ENCODE measurements at regions not wholly inside any gene's neighbourhood (a gene's known extent, or its start where the extent isn't known, plus 50 kb on each side); places are given as distances from the start of the nearest gene placed in this dataset.

DNA sequence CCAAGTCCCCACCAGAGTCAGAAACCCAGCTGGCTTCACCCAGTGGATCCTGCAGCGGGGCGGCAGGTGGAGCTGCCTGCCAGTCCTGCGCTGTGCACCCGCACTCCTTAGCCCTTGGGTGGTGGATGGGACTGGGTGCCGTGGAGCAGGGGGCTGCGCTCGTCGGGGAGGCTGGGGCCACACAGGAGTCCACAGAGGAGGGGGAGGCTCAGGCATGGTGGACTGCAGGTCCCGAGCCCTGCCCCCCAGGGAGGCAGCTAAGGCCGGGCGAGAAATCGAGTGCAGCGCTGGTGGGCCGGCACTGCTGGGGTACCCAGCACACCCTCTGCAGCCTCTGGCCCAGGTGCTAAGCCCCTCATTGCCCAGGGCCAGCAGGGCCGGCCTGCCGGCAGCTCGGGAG lies 144.6 kb upstream of the MGAT5 start:
- no peak for TF ChIP-seq POLR2AphosphoS5 (IDR thresholded peaks at IDR 0.05)
- no peak for TF ChIP-seq EP300 (IDR thresholded peaks at IDR 0.05)
- TF ChIP-seq POLR2A (IDR thresholded peaks at IDR 0.05) = no peak
- TF ChIP-seq, protein P1, sequence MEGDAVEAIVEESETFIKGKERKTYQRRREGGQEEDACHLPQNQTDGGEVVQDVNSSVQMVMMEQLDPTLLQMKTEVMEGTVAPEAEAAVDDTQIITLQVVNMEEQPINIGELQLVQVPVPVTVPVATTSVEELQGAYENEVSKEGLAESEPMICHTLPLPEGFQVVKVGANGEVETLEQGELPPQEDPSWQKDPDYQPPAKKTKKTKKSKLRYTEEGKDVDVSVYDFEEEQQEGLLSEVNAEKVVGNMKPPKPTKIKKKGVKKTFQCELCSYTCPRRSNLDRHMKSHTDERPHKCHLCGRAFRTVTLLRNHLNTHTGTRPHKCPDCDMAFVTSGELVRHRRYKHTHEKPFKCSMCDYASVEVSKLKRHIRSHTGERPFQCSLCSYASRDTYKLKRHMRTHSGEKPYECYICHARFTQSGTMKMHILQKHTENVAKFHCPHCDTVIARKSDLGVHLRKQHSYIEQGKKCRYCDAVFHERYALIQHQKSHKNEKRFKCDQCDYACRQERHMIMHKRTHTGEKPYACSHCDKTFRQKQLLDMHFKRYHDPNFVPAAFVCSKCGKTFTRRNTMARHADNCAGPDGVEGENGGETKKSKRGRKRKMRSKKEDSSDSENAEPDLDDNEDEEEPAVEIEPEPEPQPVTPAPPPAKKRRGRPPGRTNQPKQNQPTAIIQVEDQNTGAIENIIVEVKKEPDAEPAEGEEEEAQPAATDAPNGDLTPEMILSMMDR (IDR thresholded peaks at IDR 0.05) = no peak
- WGBS, 2 donors (ENCODE audit: low coverage in 1 of 2) = 100% methylated on average over 3 of the region's 17 CpGs; no CpG with 5 or more reads in 1 of the 2 donors

DNA sequence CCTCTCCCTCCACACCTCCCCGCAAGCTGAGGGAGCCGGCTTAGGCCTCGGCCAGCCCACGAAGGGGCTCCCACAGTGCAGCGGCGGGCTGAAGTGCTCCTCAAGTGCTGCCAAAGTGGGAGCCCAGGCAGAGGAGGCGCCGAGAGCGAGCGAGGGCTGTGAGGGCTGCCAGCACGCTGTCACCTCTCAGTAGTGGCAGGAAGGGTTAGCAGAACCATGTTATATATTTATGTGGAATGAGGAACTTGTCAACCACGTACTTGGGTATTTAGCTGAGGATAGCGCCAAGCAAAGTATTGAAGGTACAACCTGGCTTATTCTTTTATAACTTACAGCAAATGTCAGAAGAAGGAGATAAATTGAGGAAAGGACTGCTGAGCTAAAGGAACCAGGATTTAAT lies 144.1 kb upstream of the MGAT5 start:
- peaks cover 0 to 9% (median 0%) of the 10 kb centered on the region in 3 donors for H3K9me3 ChIP-seq
- ATAC-seq = no peak
- no peaks in the 10 kb centered on the region for H3K4me1 ChIP-seq
- TF ChIP-seq EP300 (IDR thresholded peaks at IDR 0.05) = no peak
- TF ChIP-seq POLR2AphosphoS5 (IDR thresholded peaks at IDR 0.05) = no peak
- no peak for TF ChIP-seq POLR2A (IDR thresholded peaks at IDR 0.05)
- TF ChIP-seq, protein P1 (IDR thresholded peaks at IDR 0.05) = no peak
- 83 to 93% methylated on average over 2 to 3 of the region's 13 CpGs for WGBS, 2 donors (ENCODE audit: low coverage in 1 of 2)
- H3K4me3 ChIP-seq = no peak overlapping the region
- H3K27ac ChIP-seq = no peak overlapping the region
- no peaks in the 10 kb centered on the region for H3K36me3 ChIP-seq
- no peaks in the 10 kb centered on the region for H3K27me3 ChIP-seq

More for the DNA sequence above, 144.6 kb upstream of the MGAT5 start:
- Histone ChIP-seq H3K36me3 (no peaks in the 10 kb centered on the region), H3K27me3 (no peaks in the 10 kb centered on the region), H3K9me3 (peaks cover 0 to 9% (median 0%) of the 10 kb centered on the region in 3 donors), H3K4me1 (no peaks in the 10 kb centered on the region), H3K27ac (no peak overlapping the region), H3K4me3 (no peak overlapping the region)
- no peak for ATAC-seq

DNA sequence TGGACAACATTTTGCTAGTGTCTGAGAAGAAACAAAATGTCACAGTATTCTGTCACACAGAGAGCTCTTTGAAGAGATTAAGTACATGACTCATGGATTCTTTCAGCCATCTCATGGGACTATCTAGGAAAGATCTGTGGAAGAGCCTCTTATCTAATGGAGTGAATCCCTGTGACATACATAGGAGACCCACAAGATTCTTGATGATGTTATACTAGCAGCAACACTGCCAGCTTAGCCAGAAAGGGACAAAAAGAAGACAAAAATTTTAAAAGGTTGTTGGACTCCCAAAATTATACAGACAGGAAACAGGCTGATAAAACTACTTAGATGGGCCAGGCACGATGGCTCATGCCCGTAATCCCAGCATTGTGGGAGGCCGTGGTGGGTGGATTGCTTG lies 143.3 kb upstream of the MGAT5 start:
- no peaks in the 10 kb centered on the region for H3K36me3 ChIP-seq
- WGBS, 2 donors (ENCODE audit: low coverage in 1 of 2) = 87% methylated on average over 3 of the region's 3 CpGs
- no peaks in the 10 kb centered on the region for H3K27me3 ChIP-seq
- peaks cover 0 to 9% (median 0%) of the 10 kb centered on the region in 3 donors for H3K9me3 ChIP-seq
- H3K27ac ChIP-seq = no peak overlapping the region
- H3K4me1 ChIP-seq = no peaks in the 10 kb centered on the region
- no peak overlapping the region for H3K4me3 ChIP-seq
- TF ChIP-seq POLR2AphosphoS5 (IDR thresholded peaks at IDR 0.05) (no peak), POLR2A (IDR thresholded peaks at IDR 0.05) (no peak), EP300 (IDR thresholded peaks at IDR 0.05) (no peak)
- no peak for ATAC-seq

DNA sequence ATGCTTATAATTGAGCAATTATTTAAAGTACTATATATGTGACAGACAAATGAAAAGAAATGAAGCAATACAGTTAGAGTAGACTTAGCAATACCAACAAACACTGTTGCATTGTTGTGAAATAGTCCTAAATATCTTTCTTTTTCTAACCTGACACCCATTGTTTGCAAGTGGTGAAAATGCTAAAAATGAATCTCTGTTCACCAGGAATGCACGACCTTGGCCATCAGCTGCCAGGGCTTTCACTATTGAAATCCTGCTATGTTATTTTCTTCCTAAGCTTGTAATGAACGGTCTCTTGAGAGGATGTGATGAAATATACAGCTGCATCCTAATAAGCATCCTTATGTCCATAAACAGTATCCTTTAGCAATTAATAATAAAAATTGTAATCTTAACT lies 136.2 kb upstream of the MGAT5 start:
- H3K36me3 ChIP-seq = no peaks in the 10 kb centered on the region
- H3K9me3 ChIP-seq = no peaks in the 10 kb centered on the region
- peaks cover 2 to 30% (median 13%) of the 10 kb centered on the region in 3 donors for H3K4me1 ChIP-seq
- H3K27me3 ChIP-seq = no peaks in the 10 kb centered on the region
- ATAC-seq = no peak
- TF ChIP-seq POLR2A (IDR thresholded peaks at IDR 0.05) (no peak), POLR2AphosphoS5 (IDR thresholded peaks at IDR 0.05) (no peak), EP300 (IDR thresholded peaks at IDR 0.05) (no peak)
- TF ChIP-seq, protein P1 (IDR thresholded peaks at IDR 0.05) = no peak
- H3K4me3 ChIP-seq = no peak overlapping the region
- 24 to 35% methylated on average over 2 of the region's 2 CpGs for WGBS, 2 donors (ENCODE audit: low coverage in 1 of 2)
- no peak overlapping the region for H3K27ac ChIP-seq

DNA sequence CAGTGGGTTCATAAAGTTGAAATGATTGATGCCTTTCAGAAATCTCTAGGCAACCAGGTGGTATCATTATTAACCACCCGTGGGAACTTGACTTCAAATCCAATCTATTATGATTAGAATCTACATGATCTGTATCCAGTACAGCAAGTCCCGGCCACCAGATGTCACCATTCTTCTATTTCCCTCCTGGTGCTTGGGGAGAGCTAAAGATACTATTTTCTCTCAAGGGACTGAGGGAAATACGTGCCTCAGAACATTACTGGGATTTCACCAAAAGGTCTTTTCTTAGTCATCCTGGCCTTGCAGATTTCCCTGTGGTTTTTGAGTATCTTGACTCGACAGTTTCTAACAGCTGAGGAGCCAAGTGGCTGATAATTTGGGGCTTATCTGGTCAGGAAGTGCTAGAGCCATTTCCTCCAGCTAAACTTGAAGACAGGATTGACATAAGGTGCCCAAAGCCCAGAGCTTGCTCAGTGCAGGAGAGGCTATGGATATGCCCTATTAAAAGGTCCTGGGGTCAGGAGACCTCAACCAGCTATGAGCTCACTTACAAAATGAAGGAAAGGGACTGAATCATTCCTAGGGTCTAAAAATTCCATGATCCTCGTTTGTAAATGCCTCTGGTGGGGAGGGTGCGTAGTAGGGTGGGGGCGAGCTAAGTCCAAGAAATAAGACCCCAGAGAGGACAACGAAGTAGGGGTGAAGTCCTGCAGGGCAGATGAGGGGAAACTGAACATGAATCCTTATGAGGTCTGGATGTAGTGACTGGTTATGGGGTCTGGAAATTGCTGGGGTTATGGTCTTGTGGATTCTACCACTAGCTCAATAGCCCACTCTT lies 135.4 kb upstream of the MGAT5 start:
- TF ChIP-seq EP300 (IDR thresholded peaks at IDR 0.05) (no peak), POLR2A (IDR thresholded peaks at IDR 0.05) (no peak), POLR2AphosphoS5 (IDR thresholded peaks at IDR 0.05) (peak; percentile 69)
- TF ChIP-seq, protein P1 (IDR thresholded peaks at IDR 0.05) = peak in 3 of 4 experiments; percentile 81 to 86 (median 85)
- Histone ChIP-seq H3K4me3 (no peak overlapping the region), H3K27ac (peak overlapping the region; percentile 25 to 94 (median 92)), H3K4me1 (peaks cover 2 to 39% (median 18%) of the 10 kb centered on the region in 3 donors), H3K36me3 (no peaks in the 10 kb centered on the region), H3K27me3 (no peaks in the 10 kb centered on the region), H3K9me3 (no peaks in the 10 kb centered on the region)
- 10 to 31% methylated on average over 4 to 8 of the region's 8 CpGs for WGBS, 2 donors (ENCODE audit: low coverage in 1 of 2)
- peak; percentile 59 for ATAC-seq

All from gastroesophageal sphincter (tissue), 4 donors.